Urinary bladder (tissue), 3 donors: ENCODE measurements at regions not wholly inside any gene's neighbourhood (a gene's known extent, or its start where the extent isn't known, plus 50 kb on each side); places are given as distances from the start of the nearest gene placed in this dataset.

ENCODE experiments used
- DNase-seq: peaks from one replicate; pipeline ENCODE4 v3.0.0-alpha.2; 2015; ENCODE audit errors: extremely low spot score
- H3K27ac ChIP-seq: one replicate; pipeline ENCODE4 v1.5.1; 2013; ENCODE audit warnings: low read depth, mild to moderate bottlenecking, moderate library complexity
- H3K36me3 ChIP-seq: one replicate; pipeline ENCODE4 v1.6.1; 2013; ENCODE audit warnings: mild to moderate bottlenecking, moderate library complexity; ENCODE audit not compliant: insufficient read depth
- H3K4me1 ChIP-seq: one replicate; pipeline ENCODE4 v1.6.1; 2013; ENCODE audit warnings: mild to moderate bottlenecking, moderate library complexity; ENCODE audit not compliant: insufficient read depth
- H3K4me3 ChIP-seq: one replicate; pipeline ENCODE4 v1.5.1; 2013; ENCODE audit warnings: low read depth, low read length
- WGBS: extraction: QIAGEN DNeasy Blood & Tissue Kit; methylation state at CpG from one replicate; pipeline ENCODE4 v1.1.7; 2013; 5-methylcytosine and 5-hydroxymethylcytosine counted together
- donor health status: healthy with polysubstance abuse.
- donor health status: healthy.

GRCh38 chr12:116642106-116642505 lies 82.9 kb downstream of the MAP1LC3B2 start:
- 74% methylated on average over 4 of the region's 4 CpGs for WGBS
- H3K27ac ChIP-seq = no peak overlapping the region

GRCh38 chr12:116640281-116640680 lies 81.1 kb downstream of the MAP1LC3B2 start:
- Histone ChIP-seq H3K27ac (no peak overlapping the region), H3K4me1 (no peaks in the 10 kb centered on the region), H3K36me3 (no peaks in the 10 kb centered on the region), H3K4me3 (no peak overlapping the region)
- DNase-seq = no peak
- WGBS = 63% methylated on average over 1 of the region's 1 CpG

More at GRCh38 chr12:116642106-116642505, 82.9 kb downstream of the MAP1LC3B2 start:
- Histone ChIP-seq H3K36me3 (no peaks in the 10 kb centered on the region), H3K4me3 (no peak overlapping the region), H3K4me1 (no peaks in the 10 kb centered on the region)
- DNase-seq = no peak

- H3K27ac ChIP-seq = no peak overlapping the region
- 62% methylated on average over 4 of the region's 4 CpGs for WGBS
- H3K4me3 ChIP-seq = no peak overlapping the region
- no peak for DNase-seq
- no peaks in the 10 kb centered on the region for H3K4me1 ChIP-seq
- no peaks in the 10 kb centered on the region for H3K36me3 ChIP-seq
Measured at GRCh38 chr12:116639765-116640164, 80.6 kb downstream of the MAP1LC3B2 start.

GRCh38 chr12:116638376-116638775 lies 79.2 kb downstream of the MAP1LC3B2 start:
- no peak for DNase-seq
- WGBS = 87% methylated on average over 2 of the region's 2 CpGs
- no peak overlapping the region for H3K27ac ChIP-seq
- no peaks in the 10 kb centered on the region for H3K36me3 ChIP-seq
- H3K4me3 ChIP-seq = no peak overlapping the region
- no peaks in the 10 kb centered on the region for H3K4me1 ChIP-seq

GRCh38 chr12:116637589-116638150 lies 78.5 kb downstream of the MAP1LC3B2 start:
- no peaks in the 10 kb centered on the region for H3K36me3 ChIP-seq

GRCh38 chr12:116636608-116637519 lies 77.7 kb downstream of the MAP1LC3B2 start:
- H3K27ac ChIP-seq = no peak overlapping the region
- no peaks in the 10 kb centered on the region for H3K36me3 ChIP-seq
- no peak for DNase-seq
- WGBS = 79% methylated on average over 11 of the region's 11 CpGs
- no peaks in the 10 kb centered on the region for H3K4me1 ChIP-seq
- H3K4me3 ChIP-seq = no peak overlapping the region

More at GRCh38 chr12:116637589-116638150, 78.5 kb downstream of the MAP1LC3B2 start:
- WGBS = 58% methylated on average over 6 of the region's 6 CpGs
- DNase-seq = no peak
- Histone ChIP-seq H3K4me1 (no peaks in the 10 kb centered on the region), H3K4me3 (no peak overlapping the region), H3K27ac (no peak overlapping the region)

GRCh38 chr12:116635487-116635886 lies 76.3 kb downstream of the MAP1LC3B2 start:
- Histone ChIP-seq H3K36me3 (no peaks in the 10 kb centered on the region), H3K27ac (no peak overlapping the region), H3K4me3 (no peak overlapping the region), H3K4me1 (no peaks in the 10 kb centered on the region)
- DNase-seq = no peak
- WGBS = 65% methylated on average over 9 of the region's 9 CpGs

GRCh38 chr12:116633476-116633875 lies 74.3 kb downstream of the MAP1LC3B2 start:
- H3K27ac ChIP-seq = no peak overlapping the region
- no peaks in the 10 kb centered on the region for H3K4me1 ChIP-seq
- no peak overlapping the region for H3K4me3 ChIP-seq
- DNase-seq = no peak
- WGBS = 78% methylated on average over 5 of the region's 5 CpGs
- no peaks in the 10 kb centered on the region for H3K36me3 ChIP-seq

GRCh38 chr12:116631619-116632018 lies 72.4 kb downstream of the MAP1LC3B2 start:
- H3K36me3 ChIP-seq = no peaks in the 10 kb centered on the region
- H3K27ac ChIP-seq = no peak overlapping the region
- 74% methylated on average over 4 of the region's 4 CpGs for WGBS
- no peaks in the 10 kb centered on the region for H3K4me1 ChIP-seq
- DNase-seq = no peak
- H3K4me3 ChIP-seq = no peak overlapping the region

- Histone ChIP-seq H3K4me1 (no peaks in the 10 kb centered on the region), H3K27ac (no peak overlapping the region), H3K4me3 (no peak overlapping the region), H3K36me3 (no peaks in the 10 kb centered on the region)
- 77% methylated on average over 7 of the region's 7 CpGs for WGBS
- DNase-seq = no peak
Measured at GRCh38 chr12:116630762-116631161, 71.6 kb downstream of the MAP1LC3B2 start.

GRCh38 chr12:116629480-116629879 lies 70.3 kb downstream of the MAP1LC3B2 start:
- DNase-seq = no peak

GRCh38 chr12:116628989-116629388 lies 69.8 kb downstream of the MAP1LC3B2 start:
- 52% methylated on average over 1 of the region's 1 CpG for WGBS
- no peak for DNase-seq
- no peaks in the 10 kb centered on the region for H3K36me3 ChIP-seq

More at GRCh38 chr12:116629480-116629879, 70.3 kb downstream of the MAP1LC3B2 start:
- 58% methylated on average over 10 of the region's 10 CpGs for WGBS
- no peaks in the 10 kb centered on the region for H3K36me3 ChIP-seq
- H3K27ac ChIP-seq = no peak overlapping the region
- no peaks in the 10 kb centered on the region for H3K4me1 ChIP-seq
- H3K4me3 ChIP-seq = no peak overlapping the region

GRCh38 chr12:116628450-116628793 lies 69.2 kb downstream of the MAP1LC3B2 start:
- H3K4me3 ChIP-seq = no peak overlapping the region
- no peak overlapping the region for H3K27ac ChIP-seq
- no peaks in the 10 kb centered on the region for H3K36me3 ChIP-seq
- 95% methylated on average over 10 of the region's 10 CpGs for WGBS
- DNase-seq = no peak
- H3K4me1 ChIP-seq = no peaks in the 10 kb centered on the region

More at GRCh38 chr12:116628989-116629388, 69.8 kb downstream of the MAP1LC3B2 start:
- H3K4me3 ChIP-seq = no peak overlapping the region
- H3K4me1 ChIP-seq = no peaks in the 10 kb centered on the region
- no peak overlapping the region for H3K27ac ChIP-seq
